LNCaP clone FGC (cell line): ENCODE measurements at regions not wholly inside any gene's neighbourhood (a gene's known extent, or its start where the extent isn't known, plus 50 kb on each side); places are given as distances from the start of the nearest gene placed in this dataset.

Experiments
- DNase-seq: peaks from one replicate; pipeline ENCODE4 v3.0.0-alpha.2; 2011; ENCODE audit warnings: low read depth
- H3K4me3 ChIP-seq: 2 replicates; pipeline ENCODE4 v1.5.1; 2011; ENCODE audit warnings: mild to moderate bottlenecking, low read depth, low read length, control low read depth
- TF ChIP-seq, protein P1 (sequence below): IDR thresholded peaks from 2 replicates; pipeline ENCODE4 v1.5.1; 2012; ENCODE audit warnings: mild to moderate bottlenecking; ENCODE audit not compliant: control insufficient read depth, insufficient read depth; ENCODE audit errors: extremely low read depth

DNA sequence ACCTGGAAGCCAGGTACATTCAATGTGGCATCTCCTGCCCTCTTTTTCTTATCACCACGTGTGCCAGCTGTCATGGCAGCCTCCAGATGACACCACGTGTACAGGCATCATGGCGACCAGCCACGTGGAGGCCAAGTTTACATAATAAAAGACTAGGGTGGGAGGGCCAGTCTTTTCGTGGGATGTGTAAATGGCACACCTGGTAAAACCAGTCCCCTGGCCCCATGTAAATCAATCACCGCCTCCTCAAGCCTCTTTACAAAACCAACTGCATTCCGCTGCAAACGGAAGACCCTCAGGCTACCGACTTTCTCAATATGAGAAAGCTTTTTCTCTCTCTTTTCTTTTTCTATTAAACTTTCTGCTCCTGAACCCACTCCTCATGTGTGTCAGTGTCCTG is 65.1 kb upstream of the PHF14 start:
- H3K4me3 ChIP-seq, result no peak overlapping the region
- TF ChIP-seq, protein P1, sequence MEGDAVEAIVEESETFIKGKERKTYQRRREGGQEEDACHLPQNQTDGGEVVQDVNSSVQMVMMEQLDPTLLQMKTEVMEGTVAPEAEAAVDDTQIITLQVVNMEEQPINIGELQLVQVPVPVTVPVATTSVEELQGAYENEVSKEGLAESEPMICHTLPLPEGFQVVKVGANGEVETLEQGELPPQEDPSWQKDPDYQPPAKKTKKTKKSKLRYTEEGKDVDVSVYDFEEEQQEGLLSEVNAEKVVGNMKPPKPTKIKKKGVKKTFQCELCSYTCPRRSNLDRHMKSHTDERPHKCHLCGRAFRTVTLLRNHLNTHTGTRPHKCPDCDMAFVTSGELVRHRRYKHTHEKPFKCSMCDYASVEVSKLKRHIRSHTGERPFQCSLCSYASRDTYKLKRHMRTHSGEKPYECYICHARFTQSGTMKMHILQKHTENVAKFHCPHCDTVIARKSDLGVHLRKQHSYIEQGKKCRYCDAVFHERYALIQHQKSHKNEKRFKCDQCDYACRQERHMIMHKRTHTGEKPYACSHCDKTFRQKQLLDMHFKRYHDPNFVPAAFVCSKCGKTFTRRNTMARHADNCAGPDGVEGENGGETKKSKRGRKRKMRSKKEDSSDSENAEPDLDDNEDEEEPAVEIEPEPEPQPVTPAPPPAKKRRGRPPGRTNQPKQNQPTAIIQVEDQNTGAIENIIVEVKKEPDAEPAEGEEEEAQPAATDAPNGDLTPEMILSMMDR, result no peak
- no peak for DNase-seq

DNA sequence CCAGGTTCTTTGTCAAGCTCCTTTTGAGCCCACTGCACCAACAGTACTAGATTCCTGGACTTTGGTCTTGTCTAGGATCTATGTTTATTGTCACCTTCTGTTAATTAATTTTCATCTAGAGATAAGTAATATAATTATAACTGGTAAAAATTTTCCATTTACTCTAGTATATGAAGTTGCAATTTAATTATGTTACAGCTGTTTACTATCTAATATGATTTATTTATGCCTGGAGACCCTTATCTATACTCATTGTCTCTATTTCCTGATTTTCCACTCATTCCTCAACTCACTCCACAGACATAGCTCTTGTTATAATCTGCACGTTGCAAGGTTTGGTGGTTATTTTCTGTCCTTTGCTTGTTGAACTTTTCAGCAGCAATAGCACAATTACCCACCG is 63.2 kb upstream of the PHF14 start:
- H3K4me3 ChIP-seq, result no peak overlapping the region
- no peak for DNase-seq
- TF ChIP-seq, protein P1, result no peak

DNA sequence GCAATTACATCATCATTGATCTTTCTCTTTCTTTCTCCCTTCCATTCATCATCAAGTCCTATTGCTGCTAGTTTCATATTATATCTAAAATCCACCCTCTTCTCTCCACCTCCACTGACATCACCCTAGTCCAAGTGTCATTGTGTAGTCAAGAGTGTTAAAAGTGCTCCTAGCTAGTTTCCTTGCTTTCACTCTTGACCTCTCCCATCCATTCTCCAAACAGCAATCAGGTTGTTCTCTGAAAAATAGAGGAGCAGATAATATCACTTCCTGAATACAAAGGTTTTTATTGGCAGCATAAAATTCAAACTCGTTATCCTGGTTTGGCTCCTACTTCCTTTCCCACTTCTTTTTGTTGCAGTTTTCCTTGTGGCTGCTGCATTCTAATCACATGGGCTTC is 61.6 kb upstream of the PHF14 start:
- no peak for DNase-seq
- no peak overlapping the region for H3K4me3 ChIP-seq
- TF ChIP-seq, protein P1, result no peak

DNA sequence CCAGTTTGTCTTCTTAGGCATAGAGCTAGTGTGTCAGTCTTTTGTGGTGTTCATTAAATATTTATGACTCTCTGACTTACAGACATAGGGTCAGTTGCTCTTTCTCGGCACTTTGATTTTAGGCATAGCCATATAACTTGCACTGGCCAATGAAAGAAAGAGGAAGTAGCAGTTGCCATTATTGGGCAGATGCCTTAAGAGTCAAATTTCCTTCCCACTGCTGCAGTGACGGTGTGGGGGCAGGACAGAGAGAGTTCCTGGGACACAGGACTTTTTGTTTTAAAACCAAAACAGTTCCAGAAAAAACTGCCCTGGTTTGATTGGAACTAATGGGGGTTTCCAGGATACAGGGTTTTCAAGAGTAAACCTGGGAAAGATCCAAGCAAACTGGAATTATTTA is 60.2 kb upstream of the PHF14 start:
- TF ChIP-seq, protein P1, result no peak
- H3K4me3 ChIP-seq, result no peak overlapping the region
- no peak for DNase-seq

DNA sequence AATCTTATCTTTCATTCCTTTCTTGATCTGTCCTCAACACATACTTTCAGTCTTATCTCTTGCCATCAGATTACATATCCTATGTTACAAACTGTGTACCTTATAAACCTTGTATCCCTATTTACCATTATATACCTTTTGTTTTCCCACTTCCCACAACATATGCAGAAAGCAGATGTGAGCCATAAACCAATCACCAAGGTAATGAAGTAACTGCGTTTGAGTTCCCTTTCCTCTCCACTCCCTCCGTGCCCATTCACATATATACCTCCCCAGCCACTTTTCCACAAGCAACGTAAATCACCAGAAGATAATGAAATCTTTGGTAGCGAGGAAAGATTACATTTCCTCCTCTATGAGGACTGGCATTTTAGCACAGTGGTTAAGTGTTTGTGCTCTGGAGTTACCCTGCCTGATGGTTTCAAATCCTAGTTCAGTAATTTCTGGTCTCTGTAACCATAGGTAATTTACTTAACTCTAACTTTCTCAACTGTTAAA is 55.5 kb upstream of the PHF14 start:
- TF ChIP-seq, protein P1, result no peak

DNA sequence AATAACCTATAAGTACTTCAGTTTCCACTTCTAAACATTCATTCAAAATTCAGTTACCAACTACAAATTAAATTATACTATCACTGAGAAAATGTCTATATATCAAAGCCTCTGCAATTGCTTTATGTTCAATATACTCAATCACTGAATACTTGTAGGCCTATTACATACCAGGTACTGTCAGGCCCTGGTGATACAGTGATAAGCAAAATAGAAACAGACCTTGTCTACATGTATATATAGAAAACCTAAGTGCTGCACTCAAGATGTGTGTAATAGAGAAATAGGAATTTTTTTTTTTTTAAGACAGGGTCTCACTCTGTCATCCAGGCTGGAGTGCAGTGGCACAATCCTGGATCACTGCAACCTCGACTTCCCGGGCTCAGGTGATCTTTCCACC is 53.7 kb upstream of the PHF14 start:
- TF ChIP-seq, protein P1, result no peak
- no peak overlapping the region for H3K4me3 ChIP-seq

More for the DNA sequence above, 55.5 kb upstream of the PHF14 start:
- no peak for DNase-seq
- H3K4me3 ChIP-seq, result no peak overlapping the region

More for the DNA sequence above, 53.7 kb upstream of the PHF14 start:
- DNase-seq, result no peak
